CD14-positive monocyte (primary cell): ENCODE measurements at regions not wholly inside any gene's neighbourhood (a gene's known extent, or its start where the extent isn't known, plus 50 kb on each side); places are given as distances from the start of the nearest gene placed in this dataset.
A peak's percentile ranks its signal among the peaks of the same experiment; 100 is the strongest.

Source experiments
- DNase-seq, 3 donors: peaks; one replicate each; pipeline ENCODE4 v3.0.0-alpha.2; 2011 to 2022
- H2AFZ ChIP-seq: 2 replicates; pipeline ENCODE4 v1.6.0; 2012; ENCODE audit warnings: mild to moderate bottlenecking, low read depth, low read length, inconsistent platforms; ENCODE audit not compliant: insufficient read depth, poor library complexity, severe bottlenecking
- H3K27ac ChIP-seq, 2 donors: 1 replicate in 1 of 2; 2 replicates in 1 of 2; pipeline ENCODE4 v1.5.1; 2012 to 2013; ENCODE audit warnings: low read length in 2 of 2, control low read depth in 1 of 2, inconsistent platforms in 1 of 2, low read depth in 1 of 2, mild to moderate bottlenecking in 1 of 2
- H3K27me3 ChIP-seq, 2 donors: one replicate each; pipeline versions ENCODE4 v1.6.0 to v1.6.1; 2011 to 2013; ENCODE audit warnings: low read length in 2 of 2; ENCODE audit not compliant: control insufficient read depth in 2 of 2, insufficient read depth in 2 of 2
- H3K36me3 ChIP-seq, 2 donors: replicated peaks in 1 of 2; 1 replicate in 1 of 2; 2 replicates in 1 of 2; pipeline versions ENCODE4 v1.5.1 to v1.6.1; 2012 to 2013; ENCODE audit warnings: low read length in 2 of 2, control low read depth in 1 of 2, inconsistent platforms in 1 of 2, mild to moderate bottlenecking in 1 of 2; ENCODE audit not compliant: insufficient read depth in 2 of 2, control insufficient read depth in 1 of 2
- H3K4me1 ChIP-seq, 2 donors: 1 replicate in 1 of 2; 2 replicates in 1 of 2; pipeline versions ENCODE4 v1.5.1 to v1.6.1; 2012 to 2013; ENCODE audit warnings: low read length in 2 of 2, control low read depth in 1 of 2, inconsistent platforms in 1 of 2, mild to moderate bottlenecking in 1 of 2, moderate library complexity in 1 of 2; ENCODE audit not compliant: insufficient read depth in 2 of 2, control insufficient read depth in 1 of 2
- H3K4me2 ChIP-seq: replicated peaks from 2 replicates; pipeline ENCODE3; 2012; ENCODE audit warnings: low read length, moderate library complexity, mild to moderate bottlenecking; ENCODE audit not compliant: poor library complexity, severe bottlenecking; ENCODE audit errors: extremely low read depth
- H3K4me3 ChIP-seq, 3 experiments: fragments of 200-600 bp in 1 of 3; sonication (generic) in 1 of 3; replicated peaks in 1 of 3; 1 replicate in 2 of 3; 2 replicates in 1 of 3; pipeline ENCODE4 v1.5.1; 2011 to 2013; ENCODE audit warnings: low read length in 3 of 3, mild to moderate bottlenecking in 3 of 3, control low read depth in 2 of 3, low read depth in 2 of 3, inconsistent platforms in 1 of 3, moderate library complexity in 1 of 3
- H3K79me2 ChIP-seq: 2 replicates; pipeline ENCODE4 v1.6.0; 2012; ENCODE audit warnings: mild to moderate bottlenecking, control low read depth, inconsistent platforms, low read length, moderate library complexity; ENCODE audit not compliant: insufficient read depth
- H3K9ac ChIP-seq: 2 replicates; pipeline ENCODE4 v1.6.0; 2017; ENCODE audit warnings: low read length, mild to moderate bottlenecking; ENCODE audit not compliant: insufficient read depth, poor library complexity, severe bottlenecking
- H3K9me3 ChIP-seq, 2 donors: replicated peaks in 1 of 2; 1 replicate in 1 of 2; 2 replicates in 1 of 2; pipeline versions ENCODE4 v1.5.1 to v1.6.1; 2012 to 2013; ENCODE audit warnings: low read length in 2 of 2, control low read depth in 1 of 2; ENCODE audit not compliant: control insufficient read depth in 1 of 2, insufficient read depth in 1 of 2
- H4K20me1 ChIP-seq: 2 replicates; pipeline ENCODE4 v1.6.0; 2012; ENCODE audit warnings: mild to moderate bottlenecking, low read length, control low read depth, moderate library complexity; ENCODE audit not compliant: insufficient read depth
- H3K27ac Mint-ChIP-seq, 7 donors: one replicate each; pipeline ENCODE4 v1.8.0; 2020; ENCODE audit warnings: mild to moderate bottlenecking in 7 of 7, mixed read lengths in 7 of 7, moderate library complexity in 6 of 7, inconsistent platforms in 2 of 7
- H3K27me3 Mint-ChIP-seq, 3 donors: one replicate each; pipeline ENCODE4 v1.8.0; 2021 to 2022; ENCODE audit warnings: low read depth in 3 of 3, mild to moderate bottlenecking in 3 of 3, mixed read lengths in 3 of 3, moderate library complexity in 3 of 3, inconsistent platforms in 1 of 3
- H3K36me3 Mint-ChIP-seq, 2 donors: one replicate each; pipeline ENCODE4 v1.8.0; 2020; ENCODE audit warnings: mixed read lengths in 2 of 2, inconsistent platforms in 1 of 2, mild to moderate bottlenecking in 1 of 2
- H3K4me1 Mint-ChIP-seq: one replicate; pipeline ENCODE4 v1.8.0; 2020; ENCODE audit warnings: mild to moderate bottlenecking, mixed read lengths
- H3K4me3 Mint-ChIP-seq, 2 donors: one replicate each; pipeline ENCODE4 v1.8.0; 2020; ENCODE audit warnings: mild to moderate bottlenecking in 2 of 2, mixed read lengths in 2 of 2, moderate library complexity in 1 of 2
- H3K9me3 Mint-ChIP-seq, 7 donors: one replicate each; pipeline ENCODE4 v1.8.0; 2020 to 2022; ENCODE audit warnings: mixed read lengths in 7 of 7, mild to moderate bottlenecking in 6 of 7, moderate library complexity in 6 of 7, inconsistent platforms in 2 of 7
- CTCF ChIP-seq: fragments of 200-600 bp; IDR thresholded peaks from one replicate; pipeline ENCODE4 v1.8.0; 2022; ENCODE audit warnings: antibody characterized with exemption, mild to moderate bottlenecking
- WGBS: methylation state at CpG from one replicate; pipeline ENCODE4 v1.1.5; 2013; ENCODE audit warnings: missing lambda C conversion rate; ENCODE audit not compliant: insufficient coverage; 5-methylcytosine and 5-hydroxymethylcytosine counted together
- intact Hi-C, 2 donors: fragments of 100-400 bp; cut with micrococcal nuclease; formaldehyde crosslinking; loops; one replicate each; pipeline versions ENCODE4 v1.15.0 to v1.15.1; 2023

GRCh38 chr21:32920474-32920873 is 105.3 kb upstream of the OLIG2 start:
- Mint-ChIP-seq H3K4me3 (no peak overlapping the region), H3K27ac (peak overlapping the region in 1 of 7 donors; percentile 35), H3K36me3 (no peaks in the 10 kb centered on the region), H3K27me3 (peaks cover 2 to 3% (median 3%) of the 10 kb centered on the region in 3 donors), H3K4me1 (peaks cover 4% of the 10 kb centered on the region), H3K9me3 (peaks cover 0 to 14% (median 6%) of the 10 kb centered on the region in 7 donors)
- Histone ChIP-seq H3K36me3 (no peaks in the 10 kb centered on the region), H3K9me3 (peaks cover 0 to 7% of the 10 kb centered on the region in 2 donors), H2AFZ (no peak overlapping the region), H3K9ac (no peak overlapping the region), H4K20me1 (no peaks in the 10 kb centered on the region), H3K27ac (no peak overlapping the region), H3K27me3 (no peaks in the 10 kb centered on the region), H3K4me3 (no peak overlapping the region), H3K79me2 (no peaks in the 10 kb centered on the region), H3K4me1 (peaks cover 15 to 16% of the 10 kb centered on the region in 2 donors), H3K4me2 (no peak overlapping the region)
- no peak for DNase-seq
- WGBS = 97% methylated on average over 5 of the region's 5 CpGs
- no peak for TF ChIP-seq CTCF
- intact Hi-C loops = loop anchor here in 1 of 2 donors (5.0 kb wide), 1 partner anchor 207 kb away; no protein-coding TSS in a partner anchor

- Mint-ChIP-seq H3K36me3 (no peaks in the 10 kb centered on the region), H3K27ac (no peak overlapping the region), H3K4me3 (no peak overlapping the region), H3K27me3 (peaks cover 2 to 3% (median 2%) of the 10 kb centered on the region in 3 donors), H3K9me3 (peaks cover 2 to 21% (median 14%) of the 10 kb centered on the region in 7 donors), H3K4me1 (peaks cover 4% of the 10 kb centered on the region)
- Histone ChIP-seq H4K20me1 (no peaks in the 10 kb centered on the region), H3K27me3 (no peaks in the 10 kb centered on the region), H3K9me3 (peaks cover 7 to 15% of the 10 kb centered on the region in 2 donors), H3K4me2 (no peak overlapping the region), H3K4me3 (no peak overlapping the region), H3K4me1 (peaks cover 8 to 9% of the 10 kb centered on the region in 2 donors), H3K36me3 (no peaks in the 10 kb centered on the region), H3K9ac (no peak overlapping the region), H3K79me2 (no peaks in the 10 kb centered on the region), H3K27ac (no peak overlapping the region), H2AFZ (no peak overlapping the region)
- WGBS = no CpG with 5 or more reads among the region's 7 CpGs
- intact Hi-C loops = loop anchor here in 1 of 2 donors (5.0 kb wide), 1 partner anchor 206 kb away; no protein-coding TSS in a partner anchor
- DNase-seq = peak; percentile 40 to 58 (median 41)
- TF ChIP-seq CTCF = peak; percentile 89
Observed at GRCh38 chr21:32921632-32922230, 104.0 kb upstream of the OLIG2 start.
